HCT116 (cell line): ENCODE measurements at regions not wholly inside any gene's neighbourhood (a gene's known extent, or its start where the extent isn't known, plus 50 kb on each side); places are given as distances from the start of the nearest gene placed in this dataset.

ENCODE experiments used
- ATAC-seq: fragments of 200-7000 bp; cut with Tn5 transposase; 2 replicates; pipeline ENCODE4 v1.9.1; 2020; ENCODE audit warnings: mild to moderate bottlenecking, moderate library complexity
- BruUV-seq: library from RNA; stranded (reverse); fragments of 400-500 nt; replicated peaks from 2 replicates; lab custom pipeline; 2021; lab: Mats Ljungman, UMichigan
- CTCF ChIA-PET: fragments of 300-600 bp; sonication (Branson Sonifier 250); formaldehyde crosslinking; loops from one replicate; lab custom pipeline; 2021; ENCODE audit warnings: antibody characterized with exemption; lab: Charles Lee
- POLR2A ChIA-PET: fragments of 300-600, 350-600 bp; sonication (Branson Sonifier 250); formaldehyde crosslinking; loops from one replicate; lab custom pipeline; 2021; ENCODE audit warnings: antibody characterized with exemption; lab: Charles Lee
- RAD21 ChIA-PET, 2 experiments: fragments of 300-600 bp; sonication (Branson Sonifier 250); formaldehyde crosslinking; loops; one replicate each; lab custom pipeline; 2023; ENCODE audit warnings: low total read pairs in 2 of 2; ENCODE audit not compliant: uncharacterized antibody in 2 of 2, unreplicated experiment in 2 of 2, low non-redundant PET in 1 of 2; lab: Charles Lee
- DNase-seq: peaks from one replicate; pipeline ENCODE4 v3.0.0-alpha.2; 2010; ENCODE audit warnings: low read depth, low spot score
- H2AFZ ChIP-seq: fragments of 200-600 bp; shearing (Covaris generic), sonication (generic); 2 replicates; pipeline ENCODE4 v1.6.1; 2017; ENCODE audit warnings: low read depth, mixed run types, mixed read lengths, antibody characterized with exemption, low read length; ENCODE audit not compliant: poor library complexity, severe bottlenecking
- H3K27ac ChIP-seq: 2 replicates; pipeline ENCODE4 v1.5.1; 2012; ENCODE audit warnings: low read depth, low read length
- H3K27me3 ChIP-seq: fragments of 200-600 bp; sonication (generic); 2 replicates; pipeline ENCODE4 v1.6.1; 2016; ENCODE audit warnings: mixed run types, low read length, mixed read lengths; ENCODE audit not compliant: insufficient read depth
- H3K36me3 ChIP-seq, 2 experiments: fragments of 200-500 bp in 1 of 2; fragments of 200-600 bp in 1 of 2; sonication (Bioruptor generic) in 1 of 2; sonication (generic) in 1 of 2; 2 replicates each; pipeline versions ENCODE4 v1.5.1 to v1.6.1; 2014 to 2016; ENCODE audit warnings: low read length in 2 of 2, inconsistent platforms in 1 of 2, mixed read lengths in 1 of 2, mixed run types in 1 of 2; ENCODE audit not compliant: insufficient read depth in 2 of 2, control insufficient read depth in 1 of 2
- H3K4me1 ChIP-seq, 2 experiments: fragments of 200-600 bp in 1 of 2; sonication (generic) in 1 of 2; 2 replicates each; pipeline versions ENCODE4 v1.5.1 to v1.6.1; 2012 to 2017; ENCODE audit warnings: low read length in 2 of 2, inconsistent platforms in 1 of 2, mild to moderate bottlenecking in 1 of 2, mixed read lengths in 1 of 2, mixed run types in 1 of 2, moderate library complexity in 1 of 2; ENCODE audit not compliant: insufficient read depth in 2 of 2, control insufficient read depth in 1 of 2
- H3K4me2 ChIP-seq: fragments of 200-600 bp; sonication (generic); 2 replicates; pipeline ENCODE4 v1.6.1; 2017; ENCODE audit warnings: mixed run types, low read length, mixed read lengths
- H3K4me3 ChIP-seq, 2 experiments: fragments of 200-600 bp in 1 of 2; sonication (generic) in 1 of 2; replicated peaks in 1 of 2; 2 replicates each; pipeline ENCODE4 v1.5.1; 2011 to 2016; ENCODE audit warnings: low read length in 2 of 2, control low read depth in 1 of 2, low read depth in 1 of 2, mild to moderate bottlenecking in 1 of 2, mixed read lengths in 1 of 2, mixed run types in 1 of 2
- H3K79me2 ChIP-seq: fragments of 200-600 bp; sonication (generic); 2 replicates; pipeline ENCODE4 v1.6.1; 2017; ENCODE audit warnings: mild to moderate bottlenecking, mixed run types, low read length, moderate library complexity, mixed read lengths; ENCODE audit not compliant: insufficient read depth
- H3K9ac ChIP-seq: fragments of 200-600 bp; sonication (generic); 2 replicates; pipeline ENCODE4 v1.6.1; 2016; ENCODE audit warnings: low read length, mixed read lengths
- H3K9me2 ChIP-seq: fragments of 200-600 bp; sonication (generic), shearing (Covaris generic); 2 replicates; pipeline ENCODE4 v1.6.1; 2017; ENCODE audit warnings: mixed run types, mild to moderate bottlenecking, moderate library complexity; ENCODE audit not compliant: insufficient read depth
- H3K9me3 ChIP-seq, 2 experiments: fragments of 200-500 bp in 1 of 2; fragments of 200-600 bp in 1 of 2; sonication (Bioruptor generic) in 1 of 2; sonication (generic) in 1 of 2; 2 replicates each; pipeline ENCODE4 v1.6.1; 2014 to 2017; ENCODE audit warnings: low read length in 2 of 2, mixed read lengths in 2 of 2, inconsistent platforms in 1 of 2, low read depth in 1 of 2, mild to moderate bottlenecking in 1 of 2, mixed run types in 1 of 2, moderate library complexity in 1 of 2; ENCODE audit not compliant: control insufficient read depth in 1 of 2, insufficient read depth in 1 of 2
- H4K20me1 ChIP-seq: fragments of 200-600 bp; sonication (generic), shearing (Covaris generic); 2 replicates; pipeline ENCODE4 v1.6.1; 2017; ENCODE audit warnings: mixed run types, mild to moderate bottlenecking, moderate library complexity; ENCODE audit not compliant: insufficient read depth
- CBX3 ChIP-seq: IDR thresholded peaks from 2 replicates; pipeline ENCODE4 v1.6.1; 2012; ENCODE audit warnings: low read depth
- CEBPB ChIP-seq: IDR thresholded peaks from 2 replicates; pipeline ENCODE4 v1.6.1; 2012; ENCODE audit warnings: low read depth
- CTCF ChIP-seq, 3 experiments: fragments of 200-600 bp in 1 of 3; sonication (generic) in 1 of 3; IDR thresholded peaks in 2 of 3; conservative IDR thresholded peaks in 1 of 3; 2 replicates each; pipeline ENCODE4 v1.5.1; 2012 to 2017; ENCODE audit warnings: low read depth in 2 of 3, low read length in 2 of 3, antibody characterized with exemption in 1 of 3, borderline replicate concordance in 1 of 3, control low read depth in 1 of 3, mild to moderate bottlenecking in 1 of 3, mixed read lengths in 1 of 3, mixed run types in 1 of 3, moderate library complexity in 1 of 3; ENCODE audit not compliant: insufficient read depth in 1 of 3
- ELF1 ChIP-seq: IDR thresholded peaks from 2 replicates; pipeline ENCODE4 v1.6.1; 2012; ENCODE audit warnings: low read depth, borderline replicate concordance
- EZH2 ChIP-seq: fragments of 200-600 bp; sonication (generic); IDR thresholded peaks from 2 replicates; pipeline ENCODE4 v1.6.1; 2017; ENCODE audit warnings: antibody characterized with exemption, mixed run types
- EZH2phosphoT487 ChIP-seq: fragments of 200-600 bp; IDR thresholded peaks from 2 replicates; pipeline ENCODE4 v1.6.1; 2018; ENCODE audit warnings: antibody characterized with exemption, borderline replicate concordance
- FOSL1 ChIP-seq: IDR thresholded peaks from 2 replicates; pipeline ENCODE4 v1.6.1; 2012; ENCODE audit warnings: low read depth
- JUND ChIP-seq: IDR thresholded peaks from 2 replicates; pipeline ENCODE4 v1.6.1; 2012
- MAX ChIP-seq: IDR thresholded peaks from 2 replicates; pipeline ENCODE4 v1.6.1; 2012
- RAD21 ChIP-seq: IDR thresholded peaks from 2 replicates; pipeline ENCODE4 v1.6.1; 2012; ENCODE audit warnings: low read depth, mild to moderate bottlenecking
- REST ChIP-seq: IDR thresholded peaks from 2 replicates; pipeline ENCODE4 v1.6.1; 2012; ENCODE audit warnings: low read depth
- SIN3A ChIP-seq: IDR thresholded peaks from 2 replicates; pipeline ENCODE4 v1.6.1; 2012; ENCODE audit warnings: low read depth
- SP1 ChIP-seq: IDR thresholded peaks from 2 replicates; pipeline ENCODE4 v1.6.1; 2012; ENCODE audit warnings: low read depth
- ZFX ChIP-seq: fragments of 450-650 bp; IDR thresholded peaks from 2 replicates; pipeline ENCODE4 v1.6.1; 2017
- ZNF274 ChIP-seq: fragments of 200-500 bp; sonication (Bioruptor generic); IDR thresholded peaks from 2 replicates; pipeline ENCODE4 v1.6.1; 2014; ENCODE audit warnings: mild to moderate bottlenecking, low read depth, low read length, inconsistent platforms
- intact Hi-C: fragments of 100-400 bp; cut with micrococcal nuclease; formaldehyde crosslinking; loops from 2 replicates; pipeline ENCODE4 v1.10.0; 2022

GRCh38 chr5:171592736-171593135, 173.3 kb downstream of the FGF18 start:
- no peak overlapping the region for H3K4me2 ChIP-seq
- H3K9me3 ChIP-seq = no peaks in the 10 kb centered on the region
- ATAC-seq (no peak), DNase-seq (no peak)
- no TSS peak for BruUV-seq
- intact Hi-C loops = no loop called here
- no peak overlapping the region for H2AFZ ChIP-seq
- H3K79me2 ChIP-seq = no peaks in the 10 kb centered on the region
- ChIA-PET CTCF (interaction anchor here (1.2 kb wide), 1 partner anchor 12 kb away, joined by 3 read pairs; no protein-coding TSS in a partner anchor), POLR2A (no interaction called here), RAD21 (no interaction called here)
- H3K4me3 ChIP-seq = no peak overlapping the region
- no peaks in the 10 kb centered on the region for H4K20me1 ChIP-seq
- TF ChIP-seq JUND (no peak), CEBPB (no peak), SP1 (no peak), ZNF274 (no peak), FOSL1 (no peak)
- no peaks in the 10 kb centered on the region for H3K9me2 ChIP-seq
- no peaks in the 10 kb centered on the region for H3K27me3 ChIP-seq
- H3K27ac ChIP-seq = no peak overlapping the region
- H3K4me1 ChIP-seq = peaks cover 9 to 19% of the 10 kb centered on the region in 2 experiments; a peak in 3 of 4 replicates
- H3K9ac ChIP-seq = no peak overlapping the region
- no peaks in the 10 kb centered on the region for H3K36me3 ChIP-seq

- DNase-seq (no peak), ATAC-seq (no peak)
- H3K27ac ChIP-seq = no peak overlapping the region
- TF ChIP-seq CEBPB (no peak), MAX (no peak), ZFX (no peak), ZNF274 (no peak), EZH2phosphoT487 (no peak), REST (no peak), SP1 (no peak), CBX3 (no peak), FOSL1 (no peak), RAD21 (no peak), SIN3A (no peak), ELF1 (no peak), CTCF (IDR thresholded peaks at IDR 0.05 in 2 of 3, conservative IDR thresholded peaks at IDR 0.05 in 1 of 3; ENCODE audit: borderline replicate concordance in 1 of 3, insufficient read depth in 1 of 3, low read depth in 2 of 3, low read length in 2 of 3) (no peak), EZH2 (no peak)
- no peaks in the 10 kb centered on the region for H3K9me3 ChIP-seq
- H3K4me3 ChIP-seq = no peak overlapping the region
- ChIA-PET POLR2A (no interaction called here), CTCF (no interaction called here), RAD21 (no interaction called here)
- BruUV-seq = no TSS peak
- no peak overlapping the region for H3K9ac ChIP-seq
- H3K4me1 ChIP-seq = peaks cover 9 to 19% of the 10 kb centered on the region in 2 experiments; a peak in 3 of 4 replicates
- H3K79me2 ChIP-seq = no peaks in the 10 kb centered on the region
- no peaks in the 10 kb centered on the region for H4K20me1 ChIP-seq
- no peaks in the 10 kb centered on the region for H3K9me2 ChIP-seq
- H3K27me3 ChIP-seq = no peaks in the 10 kb centered on the region
- no peak overlapping the region for H3K4me2 ChIP-seq
- no peak overlapping the region for H2AFZ ChIP-seq
- intact Hi-C loops = no loop called here
- no peaks in the 10 kb centered on the region for H3K36me3 ChIP-seq
Measured at GRCh38 chr5:171593401-171593800, 174.0 kb downstream of the FGF18 start.
